ENCODE measurements at regions not wholly inside any gene's neighbourhood (a gene's known extent, or its start where the extent isn't known, plus 50 kb on each side); places are given as distances from the start of the nearest gene placed in this dataset.

GRCh38 chrX:14194711-14195110, 165.0 kb upstream of the GEMIN8 start:
- H3K4me1 Mint-ChIP-seq (ENCODE audit: low read depth, unreplicated experiment) = no peaks in the 10 kb centered on the region
- H3K4me3 Mint-ChIP-seq (ENCODE audit: unreplicated experiment) = no peak overlapping the region
- no peaks in the 10 kb centered on the region for H3K27me3 Mint-ChIP-seq (ENCODE audit: unreplicated experiment)
- H3K36me3 Mint-ChIP-seq (ENCODE audit: unreplicated experiment) = no peaks in the 10 kb centered on the region
- H3K27ac Mint-ChIP-seq (ENCODE audit: unreplicated experiment) = no peak overlapping the region
- no peak for DNase-seq
- TF ChIP-seq, protein P1, sequence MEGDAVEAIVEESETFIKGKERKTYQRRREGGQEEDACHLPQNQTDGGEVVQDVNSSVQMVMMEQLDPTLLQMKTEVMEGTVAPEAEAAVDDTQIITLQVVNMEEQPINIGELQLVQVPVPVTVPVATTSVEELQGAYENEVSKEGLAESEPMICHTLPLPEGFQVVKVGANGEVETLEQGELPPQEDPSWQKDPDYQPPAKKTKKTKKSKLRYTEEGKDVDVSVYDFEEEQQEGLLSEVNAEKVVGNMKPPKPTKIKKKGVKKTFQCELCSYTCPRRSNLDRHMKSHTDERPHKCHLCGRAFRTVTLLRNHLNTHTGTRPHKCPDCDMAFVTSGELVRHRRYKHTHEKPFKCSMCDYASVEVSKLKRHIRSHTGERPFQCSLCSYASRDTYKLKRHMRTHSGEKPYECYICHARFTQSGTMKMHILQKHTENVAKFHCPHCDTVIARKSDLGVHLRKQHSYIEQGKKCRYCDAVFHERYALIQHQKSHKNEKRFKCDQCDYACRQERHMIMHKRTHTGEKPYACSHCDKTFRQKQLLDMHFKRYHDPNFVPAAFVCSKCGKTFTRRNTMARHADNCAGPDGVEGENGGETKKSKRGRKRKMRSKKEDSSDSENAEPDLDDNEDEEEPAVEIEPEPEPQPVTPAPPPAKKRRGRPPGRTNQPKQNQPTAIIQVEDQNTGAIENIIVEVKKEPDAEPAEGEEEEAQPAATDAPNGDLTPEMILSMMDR (IDR thresholded peaks at IDR 0.05; ENCODE audit: partially characterized antibody, unreplicated experiment) = no peak
- no peaks in the 10 kb centered on the region for H3K9me3 Mint-ChIP-seq (ENCODE audit: unreplicated experiment)

DNA sequence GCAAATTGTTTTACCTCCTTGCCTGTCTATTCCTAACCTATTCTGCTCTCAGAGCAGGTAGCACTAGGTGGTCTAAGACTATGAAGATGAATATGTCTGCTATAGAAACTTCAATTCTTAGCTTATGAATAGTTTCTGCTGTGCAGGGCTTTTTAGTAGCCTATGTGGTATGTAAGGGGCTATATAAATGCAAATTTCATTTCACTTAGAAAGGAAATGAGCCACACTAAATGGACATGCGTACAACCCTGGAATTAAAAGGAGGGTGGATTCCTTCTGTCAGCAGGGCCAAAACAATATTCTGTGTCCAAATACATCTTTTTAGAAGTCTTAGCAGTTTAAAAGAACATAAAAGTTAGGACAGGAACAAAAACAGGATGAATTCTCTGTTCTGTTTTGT, 163.9 kb upstream of the GEMIN8 start:
- Mint-ChIP-seq H3K27me3 (ENCODE audit: unreplicated experiment) (no peaks in the 10 kb centered on the region), H3K27ac (ENCODE audit: unreplicated experiment) (no peak overlapping the region), H3K4me3 (ENCODE audit: unreplicated experiment) (no peak overlapping the region), H3K9me3 (ENCODE audit: unreplicated experiment) (peaks cover 1% of the 10 kb centered on the region), H3K4me1 (ENCODE audit: low read depth, unreplicated experiment) (no peaks in the 10 kb centered on the region), H3K36me3 (ENCODE audit: unreplicated experiment) (no peaks in the 10 kb centered on the region)
- no peak for DNase-seq
- TF ChIP-seq, protein P1 (IDR thresholded peaks at IDR 0.05; ENCODE audit: partially characterized antibody, unreplicated experiment) = no peak

- Mint-ChIP-seq H3K27me3 (ENCODE audit: unreplicated experiment) (no peaks in the 10 kb centered on the region), H3K9me3 (ENCODE audit: unreplicated experiment) (no peaks in the 10 kb centered on the region), H3K36me3 (ENCODE audit: unreplicated experiment) (peaks cover 1% of the 10 kb centered on the region), H3K4me1 (ENCODE audit: low read depth, unreplicated experiment) (no peaks in the 10 kb centered on the region), H3K4me3 (ENCODE audit: unreplicated experiment) (no peak overlapping the region), H3K27ac (ENCODE audit: unreplicated experiment) (no peak overlapping the region)
- no peak for DNase-seq
- TF ChIP-seq, protein P1 (IDR thresholded peaks at IDR 0.05; ENCODE audit: partially characterized antibody, unreplicated experiment) = no peak
These were observed 144.2 kb upstream of the GEMIN8 start for GRCh38 chrX:14173873-14174272.

GRCh38 chrX:14164828-14165227, 135.1 kb upstream of the GEMIN8 start:
- DNase-seq = no peak
- TF ChIP-seq, protein P1 (IDR thresholded peaks at IDR 0.05; ENCODE audit: partially characterized antibody, unreplicated experiment) = no peak
- Mint-ChIP-seq H3K36me3 (ENCODE audit: unreplicated experiment) (peaks cover 8% of the 10 kb centered on the region), H3K4me1 (ENCODE audit: low read depth, unreplicated experiment) (no peaks in the 10 kb centered on the region), H3K4me3 (ENCODE audit: unreplicated experiment) (no peak overlapping the region), H3K27me3 (ENCODE audit: unreplicated experiment) (no peaks in the 10 kb centered on the region), H3K9me3 (ENCODE audit: unreplicated experiment) (no peaks in the 10 kb centered on the region), H3K27ac (ENCODE audit: unreplicated experiment) (no peak overlapping the region)

GRCh38 chrX:14125462-14125861, 95.8 kb upstream of the GEMIN8 start:
- Mint-ChIP-seq H3K4me3 (ENCODE audit: unreplicated experiment) (no peak overlapping the region), H3K4me1 (ENCODE audit: low read depth, unreplicated experiment) (peaks cover 3% of the 10 kb centered on the region), H3K36me3 (ENCODE audit: unreplicated experiment) (no peaks in the 10 kb centered on the region), H3K9me3 (ENCODE audit: unreplicated experiment) (no peaks in the 10 kb centered on the region), H3K27me3 (ENCODE audit: unreplicated experiment) (no peaks in the 10 kb centered on the region), H3K27ac (ENCODE audit: unreplicated experiment) (no peak overlapping the region)
- DNase-seq = no peak
- TF ChIP-seq, protein P1 (IDR thresholded peaks at IDR 0.05; ENCODE audit: partially characterized antibody, unreplicated experiment) = no peak

Measured in glutamatergic neuron (in vitro differentiated cells).